ENCODE measurements at regions not wholly inside any gene's neighbourhood (a gene's known extent, or its start where the extent isn't known, plus 50 kb on each side); places are given as distances from the start of the nearest gene placed in this dataset.
"Not testable (repeated sequence)": the region's sequence is repeated elsewhere in the genome, so short reads cannot be mapped to it uniquely, and the experiment has no call there.

DNA sequence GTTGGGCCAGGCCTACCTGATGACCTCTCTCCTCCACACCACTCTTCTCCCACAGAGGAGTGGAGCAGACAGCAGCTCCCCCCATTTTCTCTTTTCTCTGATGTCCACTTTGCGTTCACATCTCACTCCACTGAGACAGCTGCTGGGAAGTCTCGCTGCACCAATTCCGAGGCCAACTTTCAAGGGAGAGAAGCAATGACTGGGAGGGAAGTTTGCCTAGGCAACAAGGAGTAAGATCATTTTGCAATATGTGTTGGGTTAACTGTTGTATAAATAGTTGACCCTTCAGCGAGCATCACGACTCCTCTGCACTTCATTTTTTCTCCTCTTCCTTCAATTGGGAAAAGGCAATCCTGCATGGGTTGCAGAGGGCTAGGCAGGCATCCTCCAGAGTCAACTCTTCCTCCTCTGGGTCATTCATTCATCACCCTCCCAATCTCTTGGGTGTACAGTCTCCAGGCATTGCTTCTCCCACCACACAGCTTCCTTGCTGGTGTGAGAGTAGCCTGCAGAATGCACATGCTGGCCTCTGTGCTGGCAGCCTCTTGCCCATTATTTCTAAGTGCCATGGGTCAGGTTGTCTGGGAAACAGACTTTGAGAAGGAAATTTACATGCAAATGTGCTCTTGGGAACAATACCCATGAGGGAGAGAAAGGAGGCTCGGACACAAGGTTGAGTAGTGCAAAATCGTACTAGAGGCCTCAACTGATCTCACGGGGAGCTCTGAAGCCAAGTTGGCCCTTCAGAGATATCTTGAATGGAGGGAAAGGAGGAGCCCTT is 75.8 kb upstream of the BCAR3 start:
- H3K9ac ChIP-seq (ENCODE audit: insufficient read length) = no peak overlapping the region
- TF ChIP-seq FOXP2 (optimal IDR thresholded peaks at IDR 0.05; ENCODE audit: control extremely low read depth, extremely low read length, insufficient read depth) (no peak), POLR2AphosphoS5 (IDR thresholded peaks at IDR 0.05; ENCODE audit: borderline replicate concordance, low read depth, low read length) (no peak), EZH2 (IDR thresholded peaks at IDR 0.05) (no peak)
- no peak for DNase-seq (ENCODE audit: low read depth, low spot score)
- H3K9me3 ChIP-seq (ENCODE audit: low read depth, low read length) = no peaks in the 10 kb centered on the region
- no peaks in the 10 kb centered on the region for H3K36me3 ChIP-seq (ENCODE audit: insufficient read depth, low read length)
- no peak overlapping the region for H3K27ac ChIP-seq
- no peak overlapping the region for H3K4me3 ChIP-seq

DNA sequence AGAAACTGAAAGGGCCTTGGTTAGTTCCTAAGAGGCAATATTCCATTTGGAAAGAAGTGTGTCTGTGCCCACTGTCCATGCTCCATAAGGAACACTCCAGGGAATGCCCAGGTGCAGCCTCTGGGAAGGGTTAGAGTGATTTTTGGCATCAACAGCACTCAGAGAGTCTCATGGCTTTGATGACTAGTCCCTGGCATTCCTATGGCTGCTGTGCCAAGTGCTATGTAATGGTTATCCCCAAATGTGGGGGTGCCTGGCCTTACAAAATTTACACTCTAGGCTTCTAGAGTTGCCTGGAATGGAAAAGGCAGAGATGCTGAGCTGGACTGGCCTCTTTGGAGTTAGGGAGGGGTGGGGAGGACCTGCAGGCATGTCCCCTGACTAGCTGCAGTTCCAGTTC is 75.0 kb upstream of the BCAR3 start:
- H3K4me3 ChIP-seq = no peak overlapping the region
- no peaks in the 10 kb centered on the region for H3K36me3 ChIP-seq (ENCODE audit: insufficient read depth, low read length)
- DNase-seq (ENCODE audit: low read depth, low spot score) = no peak
- no peak overlapping the region for H3K9ac ChIP-seq (ENCODE audit: insufficient read length)
- H3K27ac ChIP-seq = no peak overlapping the region
- TF ChIP-seq POLR2AphosphoS5 (IDR thresholded peaks at IDR 0.05; ENCODE audit: borderline replicate concordance, low read depth, low read length) = no peak
- no peak for TF ChIP-seq EZH2 (IDR thresholded peaks at IDR 0.05)
- no peak for TF ChIP-seq FOXP2 (optimal IDR thresholded peaks at IDR 0.05; ENCODE audit: control extremely low read depth, extremely low read length, insufficient read depth)
- no peaks in the 10 kb centered on the region for H3K9me3 ChIP-seq (ENCODE audit: low read depth, low read length)

DNA sequence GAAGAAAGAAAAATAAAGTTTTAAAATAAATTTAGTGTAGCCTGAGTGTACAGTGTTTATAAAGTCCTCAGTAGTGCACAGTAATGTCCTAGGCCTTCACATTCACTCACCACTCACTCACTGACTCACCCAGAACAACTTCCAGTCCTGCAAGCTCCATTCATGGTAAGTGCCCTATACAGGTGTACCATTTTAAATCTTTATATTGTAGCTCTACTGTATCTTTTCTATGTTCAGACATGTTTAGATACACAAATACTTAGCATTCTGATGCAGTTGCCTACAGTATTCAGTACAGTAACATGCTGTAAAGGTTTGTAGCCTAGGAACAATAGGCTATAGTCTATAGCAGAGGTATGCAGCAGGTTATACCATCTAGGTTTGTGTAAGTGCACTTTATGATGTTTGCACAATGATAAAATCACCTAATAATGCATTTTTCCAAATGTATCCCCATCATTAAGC is 73.6 kb upstream of the BCAR3 start:
- DNase-seq (ENCODE audit: low read depth, low spot score); H3K9ac ChIP-seq (ENCODE audit: insufficient read length); H3K4me3 ChIP-seq; H3K9me3 ChIP-seq (ENCODE audit: low read depth, low read length); H3K27ac ChIP-seq; H3K36me3 ChIP-seq (ENCODE audit: insufficient read depth, low read length): not testable (repeated sequence)

DNA sequence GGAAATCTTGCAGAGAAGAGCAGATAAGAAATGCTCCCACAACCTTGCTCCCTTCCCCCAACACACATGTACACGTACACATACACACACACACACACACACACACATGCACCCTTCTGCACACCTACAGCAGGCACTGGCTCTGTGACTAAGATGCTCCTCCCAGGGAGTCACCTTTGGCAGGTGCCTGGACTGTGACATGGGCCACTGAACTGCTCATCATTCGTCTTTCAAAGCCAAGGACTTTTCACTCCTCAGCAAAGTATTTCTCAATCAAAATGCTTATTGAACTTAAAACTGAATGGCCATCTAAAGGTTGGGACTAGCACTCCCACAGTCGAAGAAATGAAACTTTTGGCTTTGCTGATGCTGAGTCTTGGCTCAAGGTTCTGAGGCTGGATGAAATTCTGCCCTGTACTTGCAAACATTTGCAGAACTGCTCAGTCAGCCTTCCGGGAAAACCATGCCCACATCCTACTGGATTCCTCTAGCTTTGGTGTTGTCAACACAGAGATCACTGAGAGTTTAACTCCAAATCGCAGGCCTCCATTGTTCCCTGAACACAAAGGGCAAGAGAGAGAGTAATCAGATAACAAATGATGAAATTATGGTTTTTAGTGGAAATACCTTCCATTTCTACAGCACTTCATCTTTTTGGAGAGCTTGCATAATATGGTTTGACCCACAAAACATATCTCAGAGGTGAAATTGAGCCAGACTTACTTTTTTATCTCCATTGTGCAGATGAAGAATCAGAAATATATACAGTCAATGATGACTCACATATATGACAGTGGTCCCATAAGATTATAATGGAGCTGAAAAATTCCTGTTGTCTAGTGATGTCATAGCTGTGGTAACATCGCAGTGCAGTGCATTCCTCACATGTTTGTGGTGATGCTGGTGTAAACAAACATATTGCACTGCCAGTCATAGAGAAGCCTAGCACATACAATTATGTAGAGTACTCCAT is 72.4 kb upstream of the BCAR3 start:
- Histone ChIP-seq H3K9ac (ENCODE audit: insufficient read length) (no peak overlapping the region), H3K4me3 (no peak overlapping the region), H3K36me3 (ENCODE audit: insufficient read depth, low read length) (no peaks in the 10 kb centered on the region), H3K9me3 (ENCODE audit: low read depth, low read length) (no peaks in the 10 kb centered on the region), H3K27ac (no peak overlapping the region)
- DNase-seq (ENCODE audit: low read depth, low spot score) = no peak
- TF ChIP-seq POLR2AphosphoS5 (IDR thresholded peaks at IDR 0.05; ENCODE audit: borderline replicate concordance, low read depth, low read length) (no peak), FOXP2 (optimal IDR thresholded peaks at IDR 0.05; ENCODE audit: control extremely low read depth, extremely low read length, insufficient read depth) (no peak), EZH2 (IDR thresholded peaks at IDR 0.05) (no peak)

DNA sequence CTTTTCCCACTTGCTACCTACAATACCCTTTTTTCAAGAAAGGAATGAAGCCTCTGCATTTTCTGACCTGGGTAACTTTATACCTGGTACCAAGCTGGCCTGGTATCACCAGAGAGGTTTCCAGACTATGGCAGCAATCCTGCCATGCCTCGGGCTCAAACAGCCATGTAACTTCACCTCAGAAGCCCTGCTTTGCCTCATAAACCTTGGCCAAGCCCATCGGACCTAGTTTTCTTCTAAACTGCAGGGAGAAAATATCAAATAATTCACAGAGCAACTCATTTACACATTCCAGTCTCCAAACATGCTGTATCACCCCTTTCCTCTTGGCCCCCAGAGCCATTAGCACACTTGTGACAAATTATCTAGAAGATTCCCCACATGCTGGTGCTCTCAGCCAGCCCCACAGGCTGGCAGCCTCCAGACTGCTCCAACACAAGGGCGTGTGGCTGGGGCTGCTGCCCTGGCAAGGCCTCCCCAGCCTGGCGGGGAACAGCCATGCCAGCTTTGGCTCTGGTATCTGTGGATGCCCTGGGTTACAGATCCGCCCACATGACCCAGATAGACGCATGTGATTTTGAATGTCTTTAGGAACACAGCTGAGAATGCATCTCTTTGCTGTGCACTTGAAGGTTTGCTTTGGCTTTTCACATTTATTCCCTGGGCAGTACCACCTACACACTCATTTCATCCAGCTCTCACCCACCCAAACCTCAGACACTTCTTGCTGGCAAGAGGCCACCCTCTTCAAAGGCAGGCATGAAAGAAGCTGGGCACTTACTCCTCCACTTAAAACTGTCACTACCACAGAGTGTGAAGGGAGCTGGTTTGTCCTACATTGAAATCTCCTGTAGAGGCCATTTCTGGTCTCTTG is 70.0 kb upstream of the BCAR3 start:
- no peak for TF ChIP-seq POLR2AphosphoS5 (IDR thresholded peaks at IDR 0.05; ENCODE audit: borderline replicate concordance, low read depth, low read length)
- TF ChIP-seq FOXP2 (optimal IDR thresholded peaks at IDR 0.05; ENCODE audit: control extremely low read depth, extremely low read length, insufficient read depth) = no peak
- no peak for TF ChIP-seq EZH2 (IDR thresholded peaks at IDR 0.05)
- Histone ChIP-seq H3K36me3 (ENCODE audit: insufficient read depth, low read length) (no peaks in the 10 kb centered on the region), H3K27ac (no peak overlapping the region), H3K9ac (ENCODE audit: insufficient read length) (no peak overlapping the region), H3K9me3 (ENCODE audit: low read depth, low read length) (no peaks in the 10 kb centered on the region), H3K4me3 (no peak overlapping the region)
- DNase-seq (ENCODE audit: low read depth, low spot score) = no peak

DNA sequence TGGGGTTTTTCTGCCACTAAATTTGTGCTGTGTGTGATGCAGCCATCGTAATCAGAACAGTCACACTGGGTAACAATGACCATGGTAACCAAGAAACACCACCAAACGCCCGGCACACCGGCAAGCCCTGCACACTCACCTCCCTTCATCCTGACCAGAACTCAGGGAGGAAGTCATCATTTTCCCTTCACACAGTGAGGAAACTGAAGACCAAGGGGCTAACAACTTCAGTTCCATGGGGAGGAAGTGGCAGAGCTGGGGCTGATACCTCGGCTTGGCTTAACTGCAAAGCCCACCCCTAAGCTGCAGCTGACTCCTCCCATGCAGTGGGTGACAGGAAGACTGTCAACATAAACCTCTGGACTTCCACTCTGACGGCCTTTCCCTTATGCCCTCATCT is 69.3 kb upstream of the BCAR3 start:
- no peak for DNase-seq (ENCODE audit: low read depth, low spot score)
- Histone ChIP-seq H3K9ac (ENCODE audit: insufficient read length) (no peak overlapping the region), H3K36me3 (ENCODE audit: insufficient read depth, low read length) (no peaks in the 10 kb centered on the region), H3K4me3 (no peak overlapping the region), H3K27ac (no peak overlapping the region), H3K9me3 (ENCODE audit: low read depth, low read length) (no peaks in the 10 kb centered on the region)
- TF ChIP-seq POLR2AphosphoS5 (IDR thresholded peaks at IDR 0.05; ENCODE audit: borderline replicate concordance, low read depth, low read length) (no peak), FOXP2 (optimal IDR thresholded peaks at IDR 0.05; ENCODE audit: control extremely low read depth, extremely low read length, insufficient read depth) (no peak), EZH2 (IDR thresholded peaks at IDR 0.05) (no peak)

DNA sequence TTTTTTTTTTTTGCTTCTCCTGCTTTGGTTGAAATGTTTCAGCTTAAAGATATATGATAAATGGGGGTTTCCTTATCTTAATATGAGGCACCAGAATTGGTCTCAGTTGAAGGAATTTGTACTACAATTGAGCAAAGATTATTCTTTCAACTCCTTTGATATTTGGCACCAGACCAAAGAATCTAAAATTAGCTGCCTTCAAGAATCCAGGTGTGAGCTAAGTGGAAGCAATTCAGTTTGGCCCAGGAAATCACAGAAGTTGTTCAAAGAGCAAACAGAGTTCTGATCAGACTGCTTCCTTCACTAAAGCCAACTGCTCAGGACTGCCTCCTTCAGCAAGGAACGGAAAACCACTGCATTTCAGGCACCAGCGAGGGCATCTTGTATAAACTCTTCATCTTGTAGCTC is 68.3 kb upstream of the BCAR3 start:
- no peak overlapping the region for H3K9ac ChIP-seq (ENCODE audit: insufficient read length)

DNA sequence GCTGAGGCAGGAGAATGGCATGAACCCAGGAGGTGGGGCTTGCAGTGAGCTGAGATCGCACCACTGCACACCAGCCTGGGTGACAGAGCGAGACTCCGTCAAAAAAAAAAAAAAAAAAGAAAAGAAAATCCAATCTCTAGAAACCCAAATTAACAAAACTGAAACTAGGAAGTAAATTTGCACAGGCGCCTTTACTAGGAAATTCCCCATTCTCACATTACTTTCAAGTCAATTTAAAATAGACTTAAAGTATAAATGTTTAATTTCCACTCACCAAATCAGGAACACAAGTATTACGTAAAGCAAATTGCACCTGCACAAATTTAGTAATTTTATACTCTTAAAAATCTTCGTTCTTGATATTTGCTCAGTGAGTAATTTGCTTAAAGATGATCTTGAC is 67.8 kb upstream of the BCAR3 start:
- Histone ChIP-seq H3K36me3 (ENCODE audit: insufficient read depth, low read length) (no peaks in the 10 kb centered on the region), H3K9me3 (ENCODE audit: low read depth, low read length) (no peaks in the 10 kb centered on the region), H3K4me3 (no peak overlapping the region), H3K27ac (no peak overlapping the region), H3K9ac (ENCODE audit: insufficient read length) (no peak overlapping the region)
- DNase-seq (ENCODE audit: low read depth, low spot score) = no peak
- no peak for TF ChIP-seq POLR2AphosphoS5 (IDR thresholded peaks at IDR 0.05; ENCODE audit: borderline replicate concordance, low read depth, low read length)
- TF ChIP-seq EZH2 (IDR thresholded peaks at IDR 0.05) = no peak
- TF ChIP-seq FOXP2 (optimal IDR thresholded peaks at IDR 0.05; ENCODE audit: control extremely low read depth, extremely low read length, insufficient read depth) = no peak

More for the DNA sequence above, 68.3 kb upstream of the BCAR3 start:
- Histone ChIP-seq H3K4me3 (no peak overlapping the region), H3K27ac (no peak overlapping the region), H3K36me3 (ENCODE audit: insufficient read depth, low read length) (no peaks in the 10 kb centered on the region), H3K9me3 (ENCODE audit: low read depth, low read length) (no peaks in the 10 kb centered on the region)
- no peak for DNase-seq (ENCODE audit: low read depth, low spot score)
- TF ChIP-seq EZH2 (IDR thresholded peaks at IDR 0.05) (no peak), POLR2AphosphoS5 (IDR thresholded peaks at IDR 0.05; ENCODE audit: borderline replicate concordance, low read depth, low read length) (no peak), FOXP2 (optimal IDR thresholded peaks at IDR 0.05; ENCODE audit: control extremely low read depth, extremely low read length, insufficient read depth) (no peak)
